Peyer's patch (tissue), 4 donors: ENCODE measurements at regions not wholly inside any gene's neighbourhood (a gene's known extent, or its start where the extent isn't known, plus 50 kb on each side); places are given as distances from the start of the nearest gene placed in this dataset.

Source experiments
- CTCF ChIP-seq, 6 experiments: fragments of 450-650 bp in 4 of 6; fragments of 200-600 bp in 2 of 6; sonication (generic) in 1 of 6; IDR thresholded peaks; one replicate each; pipeline ENCODE4 v1.5.1; 2017 to 2019; ENCODE audit warnings: antibody characterized with exemption in 6 of 6, mild to moderate bottlenecking in 3 of 6, moderate library complexity in 1 of 6
- POLR2A ChIP-seq, 2 donors: fragments of 450-650 bp; IDR thresholded peaks; one replicate each; pipeline ENCODE4 v1.5.1; 2017; ENCODE audit warnings: antibody characterized with exemption in 2 of 2, mild to moderate bottlenecking in 2 of 2, moderate library complexity in 2 of 2

GRCh38 chr5:91690921-91691320 is 307.8 kb upstream of the ARRDC3 start:
- no peak for TF ChIP-seq CTCF (IDR thresholded peaks at IDR 0.05)
- TF ChIP-seq POLR2A (IDR thresholded peaks at IDR 0.05): no peak
